Endometrial microvascular endothelial cells (primary cell): ENCODE measurements at regions not wholly inside any gene's neighbourhood (a gene's known extent, or its start where the extent isn't known, plus 50 kb on each side); places are given as distances from the start of the nearest gene placed in this dataset.

Experiments used
- in situ Hi-C: cut with HindIII; loops from 2 replicates; pipeline ENCODE4 v1.10.0; 2017; ENCODE audit warnings: low sequenced_read_pairs, low pct_unique_long_range_greater_than_20kb; ENCODE audit errors: inconsistent ontology term

DNA sequence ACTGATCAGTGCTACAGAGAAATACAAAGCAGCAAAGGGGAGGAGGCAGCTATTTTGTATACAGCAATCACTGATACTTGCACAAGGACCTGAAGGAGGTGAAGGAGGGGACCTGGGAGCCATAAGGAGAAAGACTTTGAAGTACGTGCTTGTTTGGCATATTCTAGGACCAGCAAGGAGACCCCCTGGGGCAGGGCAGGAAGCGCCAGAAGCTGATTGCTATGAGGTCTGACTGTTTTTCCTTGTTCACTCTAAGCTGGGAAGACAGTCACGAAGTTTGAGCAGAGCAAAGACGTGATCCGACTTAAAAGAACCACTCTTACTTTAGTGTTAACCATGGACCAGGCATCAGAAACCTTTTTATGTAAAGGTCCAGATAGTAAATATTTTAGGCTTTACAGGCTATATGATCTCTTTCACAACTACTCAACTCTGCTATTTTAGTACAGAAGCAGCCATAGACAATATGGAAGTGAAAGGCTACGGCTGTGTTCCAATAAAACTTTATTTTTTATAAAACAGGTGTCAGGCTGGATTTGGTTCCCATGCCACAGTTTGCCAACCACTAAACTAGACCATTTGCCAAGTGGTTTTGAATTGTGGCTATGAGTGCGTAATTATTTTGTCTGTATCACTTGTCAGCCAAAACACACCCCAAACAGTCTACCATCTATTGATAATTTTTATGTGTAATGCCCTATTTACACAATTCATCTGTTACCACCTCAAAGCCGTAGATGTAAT is 217.9 kb downstream of the PRL start:
- in situ Hi-C loops, result no loop called here

- in situ Hi-C loops, result no loop called here
Observed at GRCh38 chr6:22079783-22080182, 217.1 kb downstream of the PRL start.

- in situ Hi-C loops, result no loop called here
Observed at GRCh38 chr6:22081709-22082108, 215.1 kb downstream of the PRL start.

DNA sequence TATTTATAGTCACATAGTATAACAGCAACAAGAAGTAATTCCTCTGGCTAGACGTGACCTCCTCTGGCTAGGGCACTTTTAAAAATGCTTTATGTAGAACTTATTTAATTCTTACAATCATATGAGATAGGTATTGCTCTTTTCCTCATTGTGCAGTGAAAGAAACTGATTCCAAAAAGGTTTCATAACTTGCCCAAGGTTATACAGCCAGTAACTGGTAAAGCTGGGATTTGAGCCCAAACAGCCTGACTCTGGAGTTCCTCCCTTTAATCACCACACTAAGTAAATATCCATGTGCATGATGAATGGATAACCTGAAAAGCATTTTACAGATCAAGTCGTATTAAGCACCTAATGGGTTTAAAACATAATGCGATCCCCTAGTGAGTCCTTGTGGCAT is 214.6 kb downstream of the PRL start:
- in situ Hi-C loops, result no loop called here

- in situ Hi-C loops, result no loop called here
Observed at GRCh38 chr6:22083119-22083518, 213.7 kb downstream of the PRL start.

- in situ Hi-C loops, result no loop called here
Observed at GRCh38 chr6:22087960-22088706, 208.7 kb downstream of the PRL start.

DNA sequence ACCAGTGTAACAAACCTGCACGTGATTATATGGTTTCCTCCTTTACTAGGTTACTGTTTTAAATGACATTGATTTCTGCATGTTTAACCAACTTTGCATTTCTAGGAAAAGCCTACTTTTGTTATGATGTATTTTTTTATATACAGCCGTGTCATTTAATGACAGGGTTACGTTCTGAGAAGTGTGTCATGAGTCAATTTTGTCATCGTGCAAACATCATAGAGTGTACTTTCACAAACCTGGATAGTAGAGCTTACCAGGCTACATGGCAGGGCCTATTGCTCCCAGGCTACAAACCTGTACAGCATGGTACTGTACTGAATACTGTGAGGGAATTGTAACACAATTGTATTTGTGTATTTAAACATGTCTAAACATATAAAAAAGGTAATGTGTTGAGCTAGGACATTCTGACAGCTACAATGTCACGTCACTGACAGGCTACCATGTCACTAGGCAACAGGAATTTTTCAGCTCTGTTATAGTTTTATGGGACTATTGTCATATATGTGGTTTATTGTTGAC is 205.3 kb downstream of the PRL start:
- in situ Hi-C loops, result no loop called here

- in situ Hi-C loops, result no loop called here
Observed at GRCh38 chr6:22095836-22096235, 201.0 kb downstream of the PRL start.

- in situ Hi-C loops, result no loop called here
Observed at GRCh38 chr6:22098601-22099031, 198.2 kb downstream of the PRL start.

- in situ Hi-C loops, result no loop called here
Observed at GRCh38 chr6:22099231-22099630, 197.6 kb downstream of the PRL start.

GRCh38 chr6:22099923-22100322 is 196.9 kb downstream of the PRL start:
- in situ Hi-C loops, result no loop called here

- in situ Hi-C loops, result no loop called here
Observed at GRCh38 chr6:22101163-22101562, 195.7 kb downstream of the PRL start.

DNA sequence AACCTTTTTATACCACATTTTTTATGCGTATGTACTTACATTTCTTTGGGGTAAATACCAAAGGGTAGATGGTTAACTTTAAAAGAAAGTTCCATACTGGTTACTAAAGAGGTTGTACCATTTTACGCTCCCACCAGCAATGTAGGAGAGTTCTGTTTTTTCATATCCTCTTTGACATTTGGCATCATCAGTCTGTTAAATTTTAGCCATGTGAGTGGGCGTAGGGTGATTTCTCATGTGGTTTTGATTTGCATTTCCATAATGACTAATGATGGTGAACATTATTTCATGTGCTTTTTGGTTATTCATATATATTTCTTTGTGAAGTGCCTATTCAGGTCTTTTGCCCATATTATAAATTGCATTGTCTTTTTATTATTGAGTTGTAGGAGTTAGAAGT is 194.2 kb downstream of the PRL start:
- in situ Hi-C loops, result no loop called here

DNA sequence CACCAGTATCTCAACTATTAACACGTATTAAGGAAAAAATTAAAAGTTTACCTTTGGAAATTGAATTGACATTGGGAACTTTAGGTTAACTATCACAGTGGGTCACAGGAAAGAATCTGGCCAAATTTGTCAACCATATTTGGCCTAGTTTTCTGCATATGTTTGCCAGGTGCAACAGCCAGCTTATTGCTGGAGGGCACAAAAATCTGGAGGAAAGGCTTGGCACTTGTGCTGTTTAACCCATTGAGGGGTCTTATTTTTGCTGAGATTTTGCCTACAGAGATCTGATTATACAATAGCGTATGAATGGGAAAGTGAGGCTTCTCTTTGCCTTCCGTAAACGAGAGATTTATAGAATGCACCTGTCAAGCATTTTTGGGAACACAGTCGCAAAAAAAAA is 190.4 kb downstream of the PRL start:
- in situ Hi-C loops, result no loop called here

GRCh38 chr6:22106961-22107360 is 189.9 kb downstream of the PRL start:
- in situ Hi-C loops, result no loop called here

GRCh38 chr6:22108199-22108598 is 188.6 kb downstream of the PRL start:
- in situ Hi-C loops, result no loop called here

GRCh38 chr6:22110061-22110460 is 186.8 kb downstream of the PRL start:
- in situ Hi-C loops, result no loop called here

- in situ Hi-C loops, result no loop called here
Observed at GRCh38 chr6:22112461-22112860, 184.4 kb downstream of the PRL start.

- in situ Hi-C loops, result no loop called here
Observed at GRCh38 chr6:22113026-22113766, 183.6 kb downstream of the PRL start.

DNA sequence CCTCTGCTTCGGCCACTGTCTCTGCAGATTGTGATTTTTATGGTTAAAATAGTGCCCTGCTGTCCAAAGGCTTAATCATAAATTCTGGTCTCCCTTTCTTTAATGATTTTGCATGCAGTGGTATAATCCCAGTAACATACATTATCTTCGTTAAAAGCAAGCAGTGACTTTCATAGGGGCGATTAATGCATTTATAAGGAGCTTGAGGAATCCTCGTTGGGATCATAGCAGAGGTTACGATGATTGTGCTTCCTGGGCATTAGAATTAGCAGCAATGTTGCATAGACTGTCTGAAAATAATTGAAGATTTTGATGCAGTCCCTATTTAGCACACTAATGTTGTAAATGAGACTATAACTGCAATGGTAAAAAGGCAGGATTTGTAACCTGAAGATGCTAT is 181.3 kb downstream of the PRL start:
- in situ Hi-C loops, result no loop called here
